Colonic mucosa (tissue), 4 donors: ENCODE measurements at regions not wholly inside any gene's neighbourhood (a gene's known extent, or its start where the extent isn't known, plus 50 kb on each side); places are given as distances from the start of the nearest gene placed in this dataset.

ENCODE experiments used
- DNase-seq: peaks from one replicate; pipeline ENCODE4 v3.0.0-alpha.2; 2020
- H3K27ac ChIP-seq: fragments of 200-600 bp; one replicate; pipeline ENCODE4 v1.8.0; 2021
- H3K27me3 ChIP-seq: fragments of 200-600 bp; one replicate; pipeline ENCODE4 v1.8.0; 2021
- H3K36me3 ChIP-seq: fragments of 200-600 bp; one replicate; pipeline ENCODE4 v1.8.0; 2021
- H3K4me1 ChIP-seq: fragments of 200-600 bp; one replicate; pipeline ENCODE4 v1.8.0; 2021; ENCODE audit warnings: mild to moderate bottlenecking
- H3K4me3 ChIP-seq: fragments of 200-600 bp; one replicate; pipeline ENCODE4 v1.8.0; 2021
- H3K9ac ChIP-seq, 2 donors: one replicate each; pipeline ENCODE4 v1.7.0; 2013; ENCODE audit warnings: control low read depth in 2 of 2, low read depth in 2 of 2, low read length in 2 of 2
- H3K9me3 ChIP-seq: fragments of 200-600 bp; one replicate; pipeline ENCODE4 v1.8.0; 2021
- CTCF ChIP-seq: fragments of 200-600 bp; IDR thresholded peaks from one replicate; pipeline ENCODE4 v1.8.0; 2022; ENCODE audit warnings: antibody characterized with exemption, mild to moderate bottlenecking
- intact Hi-C: fragments of 100-400 bp; cut with DNase I; formaldehyde crosslinking; loops from one replicate; pipeline ENCODE4 v1.14.1; 2022
- donor health status: healthy.
- donor health status: DM: no; HTN: no; CAD: no.
- donor health status: DM: no; HTN: no; CAD: no.

DNA sequence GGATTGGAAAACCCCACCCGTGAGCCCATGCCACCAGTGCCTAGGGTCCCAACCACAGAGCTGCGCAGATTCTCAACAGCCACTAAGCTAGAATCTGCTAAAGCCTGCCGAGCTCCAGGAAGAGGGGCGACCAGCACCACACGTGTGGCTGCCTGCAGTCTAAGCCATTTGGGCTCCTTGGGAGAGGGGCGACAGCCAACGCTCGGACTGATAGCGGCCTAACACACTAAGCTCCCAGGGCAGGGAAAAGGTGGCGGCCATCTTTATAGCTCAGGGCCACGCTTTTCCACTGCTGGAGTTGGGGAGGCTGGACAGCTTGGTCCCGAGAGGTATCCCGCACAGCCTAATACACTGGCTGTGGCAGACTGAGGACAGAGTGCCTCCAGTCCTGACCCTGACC, 631.8 kb downstream of the CETN3 start:
- Histone ChIP-seq H3K4me3 (no peak overlapping the region), H3K36me3 (no peaks in the 10 kb centered on the region), H3K27ac (no peak overlapping the region), H3K27me3 (no peaks in the 10 kb centered on the region), H3K9ac (no peak overlapping the region), H3K9me3 (no peaks in the 10 kb centered on the region), H3K4me1 (no peaks in the 10 kb centered on the region)
- no peak for DNase-seq
- TF ChIP-seq CTCF, result no peak
- intact Hi-C loops, result no loop called here

- no peak overlapping the region for H3K9ac ChIP-seq
- no peak for DNase-seq
- no peak overlapping the region for H3K27ac ChIP-seq
- H3K4me3 ChIP-seq, result no peak overlapping the region
- H3K27me3 ChIP-seq, result no peaks in the 10 kb centered on the region
- H3K36me3 ChIP-seq, result no peaks in the 10 kb centered on the region
- H3K9me3 ChIP-seq, result no peaks in the 10 kb centered on the region
- intact Hi-C loops, result no loop called here
- no peaks in the 10 kb centered on the region for H3K4me1 ChIP-seq
- no peak for TF ChIP-seq CTCF
Measured at GRCh38 chr5:89769975-89770374, 639.6 kb downstream of the CETN3 start.

GRCh38 chr5:89759802-89760201, 649.8 kb downstream of the CETN3 start:
- Histone ChIP-seq H3K36me3 (no peaks in the 10 kb centered on the region), H3K27ac (no peak overlapping the region), H3K4me3 (no peak overlapping the region), H3K9me3 (no peaks in the 10 kb centered on the region), H3K9ac (no peak overlapping the region), H3K27me3 (no peaks in the 10 kb centered on the region), H3K4me1 (no peaks in the 10 kb centered on the region)
- TF ChIP-seq CTCF, result no peak
- DNase-seq, result no peak
- intact Hi-C loops, result no loop called here

DNA sequence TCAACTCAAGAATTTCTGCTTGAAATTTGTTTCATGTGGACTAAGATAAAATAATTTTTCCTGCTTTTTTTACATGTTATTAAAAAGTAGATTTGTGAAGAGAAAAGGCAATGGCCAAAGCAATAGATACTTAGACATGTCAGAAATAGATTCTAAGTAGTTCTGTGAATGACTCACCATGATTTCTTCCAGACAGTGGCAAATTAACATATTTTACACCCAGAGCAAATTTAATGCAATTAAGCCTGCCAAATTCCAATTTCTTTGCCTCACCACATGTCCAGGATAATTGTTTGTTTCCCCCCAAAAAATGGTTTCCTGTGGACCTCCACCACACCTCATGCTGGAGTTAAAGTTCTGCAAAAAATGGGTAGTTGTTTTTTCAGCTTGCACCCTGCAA, 651.4 kb downstream of the CETN3 start:
- Histone ChIP-seq H3K4me1 (no peaks in the 10 kb centered on the region), H3K27me3 (no peaks in the 10 kb centered on the region), H3K4me3 (no peak overlapping the region), H3K27ac (no peak overlapping the region), H3K9me3 (no peaks in the 10 kb centered on the region), H3K9ac (no peak overlapping the region), H3K36me3 (no peaks in the 10 kb centered on the region)
- no peak for TF ChIP-seq CTCF
- intact Hi-C loops, result no loop called here
- no peak for DNase-seq

- Histone ChIP-seq H3K27ac (no peak overlapping the region), H3K36me3 (no peaks in the 10 kb centered on the region), H3K9ac (no peak overlapping the region), H3K4me1 (no peaks in the 10 kb centered on the region), H3K4me3 (no peak overlapping the region), H3K9me3 (no peaks in the 10 kb centered on the region), H3K27me3 (no peaks in the 10 kb centered on the region)
- DNase-seq, result no peak
- intact Hi-C loops, result no loop called here
- TF ChIP-seq CTCF, result no peak
Measured at GRCh38 chr5:89756955-89757354, 652.6 kb downstream of the CETN3 start.

DNA sequence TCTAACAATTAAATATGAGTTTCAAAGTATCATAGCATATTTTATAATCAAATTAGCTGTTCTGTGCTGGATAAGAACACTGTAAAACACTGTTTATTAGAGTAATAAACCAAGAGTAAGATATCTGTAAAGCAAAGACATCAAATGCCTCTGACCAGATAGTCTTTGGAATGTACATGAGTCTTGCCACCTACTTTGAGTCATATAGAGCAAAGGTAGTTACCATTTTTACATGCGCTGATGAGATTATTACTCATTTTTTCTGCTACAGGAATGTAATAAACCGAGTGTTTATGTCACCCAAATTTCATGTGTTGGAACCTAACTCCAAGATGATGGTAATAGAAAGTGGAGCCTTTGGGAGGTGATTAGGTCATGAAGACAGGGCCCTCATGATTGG, 654.5 kb downstream of the CETN3 start:
- no peak for TF ChIP-seq CTCF
- Histone ChIP-seq H3K9ac (no peak overlapping the region), H3K27me3 (no peaks in the 10 kb centered on the region), H3K36me3 (no peaks in the 10 kb centered on the region), H3K4me3 (no peak overlapping the region), H3K9me3 (no peaks in the 10 kb centered on the region), H3K4me1 (no peaks in the 10 kb centered on the region), H3K27ac (no peak overlapping the region)
- DNase-seq, result no peak
- intact Hi-C loops, result no loop called here
